ENCODE measurements at regions not wholly inside any gene's neighbourhood (a gene's known extent, or its start where the extent isn't known, plus 50 kb on each side); places are given as distances from the start of the nearest gene placed in this dataset.

GRCh38 chr22:46045459-46046298 is 68.7 kb upstream of the WNT7B start:
- TF ChIP-seq TSHZ2 (CRISPR knock-in tag; IDR thresholded peaks at IDR 0.05), result no peak
- TF ChIP-seq ARNTL (CRISPR knock-in tag; IDR thresholded peaks at IDR 0.05; ENCODE audit: borderline replicate concordance, low read depth), result no peak
- no peak for TF ChIP-seq RARB (CRISPR knock-in tag; IDR thresholded peaks at IDR 0.05)
- no peak for TF ChIP-seq ISL1 (CRISPR knock-in tag; IDR thresholded peaks at IDR 0.05)
- no peak for TF ChIP-seq TOX (CRISPR knock-in tag; IDR thresholded peaks at IDR 0.05; ENCODE audit: borderline replicate concordance)
- no peak for TF ChIP-seq ZNF565 (CRISPR knock-in tag; conservative IDR thresholded peaks at IDR 0.05; ENCODE audit: low read depth)
- TF ChIP-seq PATZ1 (CRISPR knock-in tag; IDR thresholded peaks at IDR 0.05; ENCODE audit: borderline replicate concordance), result no peak
- TF ChIP-seq ZFP3 (CRISPR knock-in tag; IDR thresholded peaks at IDR 0.05), result no peak
- no peak for TF ChIP-seq OSR1 (CRISPR knock-in tag; IDR thresholded peaks at IDR 0.05)
- no peak for TF ChIP-seq ZFP30 (CRISPR knock-in tag; IDR thresholded peaks at IDR 0.05)
- TF ChIP-seq ESRRG (CRISPR knock-in tag; IDR thresholded peaks at IDR 0.05), result no peak
- TF ChIP-seq BACH2 (CRISPR knock-in tag; IDR thresholded peaks at IDR 0.05; ENCODE audit: borderline replicate concordance), result no peak
- no peak for TF ChIP-seq ZNF8 (CRISPR knock-in tag; IDR thresholded peaks at IDR 0.05)
- no peak for TF ChIP-seq ZNF70 (CRISPR knock-in tag; IDR thresholded peaks at IDR 0.05)
- ATAC-seq, result no peak

GRCh38 chr22:46046299-46046685 is 69.3 kb upstream of the WNT7B start:
- ATAC-seq, result no peak

GRCh38 chr22:46047226-46047625 is 70.3 kb upstream of the WNT7B start:
- no peak for ATAC-seq
- no peak for TF ChIP-seq TOX (CRISPR knock-in tag; IDR thresholded peaks at IDR 0.05; ENCODE audit: borderline replicate concordance)
- no peak for TF ChIP-seq ZNF8 (CRISPR knock-in tag; IDR thresholded peaks at IDR 0.05)
- no peak for TF ChIP-seq PPARA (CRISPR knock-in tag; IDR thresholded peaks at IDR 0.05; ENCODE audit: borderline replicate concordance)
- no peak for TF ChIP-seq CSDC2 (CRISPR knock-in tag; IDR thresholded peaks at IDR 0.05)
- no peak for TF ChIP-seq RARB (CRISPR knock-in tag; IDR thresholded peaks at IDR 0.05)
- TF ChIP-seq ZC3H10 (CRISPR knock-in tag; IDR thresholded peaks at IDR 0.05), result no peak
- TF ChIP-seq TCF4 (CRISPR knock-in tag; IDR thresholded peaks at IDR 0.05; ENCODE audit: borderline replicate concordance), result no peak
- TF ChIP-seq ISL1 (CRISPR knock-in tag; IDR thresholded peaks at IDR 0.05), result no peak
- TF ChIP-seq ZNF70 (CRISPR knock-in tag; IDR thresholded peaks at IDR 0.05), result no peak

More at GRCh38 chr22:46046299-46046685, 69.3 kb upstream of the WNT7B start:
- no peak for TF ChIP-seq TSHZ2 (CRISPR knock-in tag; IDR thresholded peaks at IDR 0.05)
- TF ChIP-seq ARNTL (CRISPR knock-in tag; IDR thresholded peaks at IDR 0.05; ENCODE audit: borderline replicate concordance, low read depth), result no peak
- no peak for TF ChIP-seq ZNF565 (CRISPR knock-in tag; conservative IDR thresholded peaks at IDR 0.05; ENCODE audit: low read depth)
- no peak for TF ChIP-seq TCF4 (CRISPR knock-in tag; IDR thresholded peaks at IDR 0.05; ENCODE audit: borderline replicate concordance)
- no peak for TF ChIP-seq CSDC2 (CRISPR knock-in tag; IDR thresholded peaks at IDR 0.05)
- no peak for TF ChIP-seq PPARA (CRISPR knock-in tag; IDR thresholded peaks at IDR 0.05; ENCODE audit: borderline replicate concordance)

GRCh38 chr22:46047841-46048595 is 71.1 kb upstream of the WNT7B start:
- no peak for ATAC-seq
- no peak for TF ChIP-seq BACH2 (CRISPR knock-in tag; IDR thresholded peaks at IDR 0.05; ENCODE audit: borderline replicate concordance)
- TF ChIP-seq ZFP3 (CRISPR knock-in tag; IDR thresholded peaks at IDR 0.05), result no peak
- no peak for TF ChIP-seq CSRNP3 (CRISPR knock-in tag; IDR thresholded peaks at IDR 0.05)
- TF ChIP-seq ESRRG (CRISPR knock-in tag; IDR thresholded peaks at IDR 0.05), result no peak
- TF ChIP-seq CREB5 (CRISPR knock-in tag; IDR thresholded peaks at IDR 0.05; ENCODE audit: low read depth), result no peak
- no peak for TF ChIP-seq PATZ1 (CRISPR knock-in tag; IDR thresholded peaks at IDR 0.05; ENCODE audit: borderline replicate concordance)
- no peak for TF ChIP-seq CSDC2 (CRISPR knock-in tag; IDR thresholded peaks at IDR 0.05)
- TF ChIP-seq TCF4 (CRISPR knock-in tag; IDR thresholded peaks at IDR 0.05; ENCODE audit: borderline replicate concordance), result no peak
